H9 (cell line): ENCODE measurements at regions not wholly inside any gene's neighbourhood (a gene's known extent, or its start where the extent isn't known, plus 50 kb on each side); places are given as distances from the start of the nearest gene placed in this dataset.

Experiments
- DNase-seq: peaks from one replicate; pipeline ENCODE4 v3.0.0-alpha.2; 2017
- H2AFZ ChIP-seq: one replicate; pipeline ENCODE4 v1.6.1; 2013; ENCODE audit warnings: mild to moderate bottlenecking, low read length, control low read depth, moderate library complexity
- H2AK5ac ChIP-seq: 2 replicates; pipeline ENCODE4 v1.6.1; 2013; ENCODE audit warnings: low read length, control low read depth, mixed read lengths; ENCODE audit not compliant: insufficient read length
- H2BK120ac ChIP-seq: one replicate; pipeline ENCODE4 v1.6.1; 2013; ENCODE audit warnings: low read depth, mild to moderate bottlenecking, low read length, control low read depth, inconsistent platforms; ENCODE audit not compliant: poor library complexity, severe bottlenecking
- H2BK12ac ChIP-seq: 2 replicates; pipeline ENCODE4 v1.6.1; 2013; ENCODE audit warnings: low read length, control low read depth, mixed read lengths, low read depth; ENCODE audit not compliant: insufficient read length
- H2BK15ac ChIP-seq: 2 replicates; pipeline ENCODE4 v1.6.1; 2013; ENCODE audit warnings: low read depth, low read length, control low read depth
- H2BK20ac ChIP-seq: one replicate; pipeline ENCODE4 v1.6.1; 2013; ENCODE audit warnings: low read depth, mild to moderate bottlenecking, low read length, control low read depth, inconsistent platforms; ENCODE audit not compliant: poor library complexity, severe bottlenecking
- H2BK5ac ChIP-seq: 2 replicates; pipeline ENCODE4 v1.6.1; 2013; ENCODE audit warnings: low read length, control low read depth, mixed read lengths; ENCODE audit not compliant: insufficient read length
- H3K14ac ChIP-seq: 2 replicates; pipeline ENCODE4 v1.6.1; 2013; ENCODE audit warnings: low read length, control low read depth; ENCODE audit not compliant: insufficient read depth
- H3K18ac ChIP-seq: 2 replicates; pipeline ENCODE4 v1.6.1; 2013; ENCODE audit warnings: low read depth, mild to moderate bottlenecking, mixed read lengths, low read length, control low read depth; ENCODE audit not compliant: insufficient read length
- H3K23ac ChIP-seq: 2 replicates; pipeline ENCODE4 v1.6.1; 2013; ENCODE audit warnings: low read length, control low read depth, mixed read lengths, low read depth; ENCODE audit not compliant: insufficient read length
- H3K23me2 ChIP-seq: 2 replicates; pipeline ENCODE4 v1.6.1; 2013; ENCODE audit warnings: low read depth, mild to moderate bottlenecking, mixed read lengths, low read length, control low read depth; ENCODE audit not compliant: insufficient read length, poor library complexity, severe bottlenecking
- H3K27ac ChIP-seq: 2 replicates; pipeline ENCODE4 v1.5.1; 2013; ENCODE audit warnings: low read length, control low read depth, mixed read lengths, low read depth; ENCODE audit not compliant: insufficient read length
- H3K27me3 ChIP-seq: 2 replicates; pipeline ENCODE4 v1.6.1; 2013; ENCODE audit warnings: low read length, control low read depth, inconsistent platforms; ENCODE audit not compliant: insufficient read depth
- H3K4ac ChIP-seq: 2 replicates; pipeline ENCODE4 v1.6.1; 2013; ENCODE audit warnings: low read depth, mild to moderate bottlenecking, control low read depth, inconsistent platforms, low read length, moderate library complexity
- H3K4me1 ChIP-seq: 2 replicates; pipeline ENCODE4 v1.6.1; 2013; ENCODE audit warnings: low read length, control low read depth, inconsistent platforms; ENCODE audit not compliant: insufficient read depth
- H3K4me2 ChIP-seq: 2 replicates; pipeline ENCODE4 v1.6.1; 2013; ENCODE audit warnings: low read length, control low read depth, mixed read lengths; ENCODE audit not compliant: insufficient read length, insufficient read depth
- H3K56ac ChIP-seq: 2 replicates; pipeline ENCODE4 v1.6.1; 2013; ENCODE audit warnings: low read depth, mild to moderate bottlenecking, mixed read lengths, low read length, control low read depth; ENCODE audit not compliant: insufficient read length
- H3K79me1 ChIP-seq: 2 replicates; pipeline ENCODE4 v1.6.1; 2013; ENCODE audit warnings: low read depth, mild to moderate bottlenecking, moderate library complexity, low read length, control low read depth, inconsistent platforms; ENCODE audit not compliant: insufficient read depth, poor library complexity, severe bottlenecking
- H3K79me2 ChIP-seq: 2 replicates; pipeline ENCODE4 v1.6.1; 2013; ENCODE audit warnings: low read length, control low read depth, inconsistent platforms; ENCODE audit not compliant: insufficient read depth
- H3K9ac ChIP-seq: 2 replicates; pipeline ENCODE4 v1.6.1; 2013; ENCODE audit warnings: low read length, control low read depth, mixed read lengths; ENCODE audit not compliant: insufficient read length; ENCODE audit errors: extremely low read depth
- H3K9me3 ChIP-seq: one replicate; pipeline ENCODE4 v1.6.1; 2013; ENCODE audit warnings: low read depth, low read length, inconsistent platforms; ENCODE audit not compliant: control insufficient read depth
- H3T11ph ChIP-seq: one replicate; pipeline ENCODE4 v1.6.1; 2013; ENCODE audit warnings: mild to moderate bottlenecking, low read length, control low read depth, inconsistent platforms
- H4K20me1 ChIP-seq: one replicate; pipeline ENCODE4 v1.6.1; 2013; ENCODE audit not compliant: control insufficient read depth, insufficient read length, insufficient read depth
- H4K5ac ChIP-seq: 2 replicates; pipeline ENCODE4 v1.6.1; 2013; ENCODE audit warnings: low read depth, mild to moderate bottlenecking, mixed read lengths, low read length, control low read depth; ENCODE audit not compliant: insufficient read length
- H4K8ac ChIP-seq: replicated peaks from 2 replicates; pipeline ENCODE4 v1.6.1; 2013; ENCODE audit warnings: low read length, control low read depth, mixed read lengths, low read depth; ENCODE audit not compliant: insufficient read length
- H4K91ac ChIP-seq: 2 replicates; pipeline ENCODE4 v1.6.1; 2013; ENCODE audit warnings: low read depth, mild to moderate bottlenecking, moderate library complexity, mixed read lengths, low read length, control low read depth; ENCODE audit not compliant: insufficient read length
- H3K27ac Mint-ChIP-seq, 3 experiments: 2 replicates in 2 of 3; 3 replicates in 1 of 3; pipeline ENCODE4 v1.8.0; 2020 to 2021; ENCODE audit warnings: mixed read lengths in 3 of 3, mild to moderate bottlenecking in 1 of 3, moderate library complexity in 1 of 3
- H3K27me3 Mint-ChIP-seq: 2 replicates; pipeline ENCODE4 v1.8.0; 2021; ENCODE audit warnings: low read depth, mild to moderate bottlenecking, moderate library complexity, mixed read lengths
- H3K36me3 Mint-ChIP-seq, 3 experiments: 2 replicates in 2 of 3; 3 replicates in 1 of 3; pipeline ENCODE4 v1.8.0; 2020 to 2021; ENCODE audit warnings: low read depth in 3 of 3, mixed read lengths in 3 of 3; ENCODE audit not compliant: insufficient read depth in 1 of 3
- H3K4me1 Mint-ChIP-seq, 2 experiments: 2 replicates each; pipeline ENCODE4 v1.8.0; 2020; ENCODE audit warnings: mixed read lengths in 2 of 2
- H3K4me3 Mint-ChIP-seq, 2 experiments: 2 replicates in 1 of 2; 3 replicates in 1 of 2; pipeline ENCODE4 v1.8.0; 2020 to 2021; ENCODE audit warnings: mild to moderate bottlenecking in 2 of 2, mixed read lengths in 2 of 2, moderate library complexity in 1 of 2
- H3K9me3 Mint-ChIP-seq, 2 experiments: 2 replicates in 1 of 2; 3 replicates in 1 of 2; pipeline ENCODE4 v1.8.0; 2020; ENCODE audit warnings: mild to moderate bottlenecking in 2 of 2, mixed read lengths in 2 of 2, moderate library complexity in 1 of 2
- WGBS: extraction: QIAGEN DNeasy Blood & Tissue Kit; methylation state at CpG from one replicate; pipeline ENCODE4 v1.1.7; 2013; ENCODE audit warnings: missing lambda C conversion rate, low lambda C conversion rate, mixed read lengths; ENCODE audit not compliant: insufficient read length; ENCODE audit errors: extremely low coverage; 5-methylcytosine and 5-hydroxymethylcytosine counted together
- TF ChIP-seq, protein P1 (sequence below): fragments of 200-600 bp; sonication (generic); conservative IDR thresholded peaks from 3 replicates; pipeline ENCODE4 v1.8.0; 2021; ENCODE audit warnings: antibody characterized with exemption, mild to moderate bottlenecking

DNA sequence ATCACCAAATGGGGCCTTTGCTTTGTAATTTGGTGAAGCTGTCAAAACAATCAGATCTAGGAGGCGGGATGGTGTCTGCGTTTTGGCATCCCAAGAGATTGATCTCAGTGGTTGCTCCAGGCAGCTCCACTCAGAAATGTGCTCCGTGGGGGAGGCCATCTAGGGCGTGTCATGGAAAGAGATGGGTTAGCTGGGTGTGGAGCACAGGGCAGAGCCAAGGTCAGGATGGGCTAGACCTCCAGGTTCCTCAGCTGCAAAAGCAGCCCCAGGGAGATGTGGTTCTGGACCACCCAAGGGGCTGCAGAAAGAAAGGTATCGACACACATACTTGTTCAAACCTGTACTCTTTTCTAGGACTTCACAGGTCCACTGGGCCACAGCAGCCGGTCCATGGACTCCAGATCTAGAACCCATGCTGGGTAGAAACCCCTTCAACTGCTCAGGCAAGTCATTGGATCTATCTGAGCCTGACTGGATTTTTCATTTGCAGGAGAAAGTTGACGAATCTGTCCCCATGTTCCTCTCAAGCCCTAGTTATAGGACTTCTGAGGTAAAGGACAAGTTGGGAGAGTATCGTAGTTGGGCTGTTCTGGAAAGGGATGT lies 270.2 kb upstream of the RPL38 start:
- Mint-ChIP-seq H3K27ac (no peak overlapping the region), H3K9me3 (peaks cover 0 to 3% of the 10 kb centered on the region in 2 experiments; a peak in 3 of 5 replicates), H3K36me3 (no peaks in the 10 kb centered on the region), H3K27me3 (peaks cover 31% of the 10 kb centered on the region), H3K4me1 (peaks cover 3 to 14% of the 10 kb centered on the region in 2 experiments), H3K4me3 (no peak overlapping the region)
- no peak overlapping the region for H3T11ph ChIP-seq
- H4K5ac ChIP-seq, result no peak overlapping the region
- no peaks in the 10 kb centered on the region for H3K9me3 ChIP-seq
- no peaks in the 10 kb centered on the region for H3K4me1 ChIP-seq
- H3K79me1 ChIP-seq, result no peaks in the 10 kb centered on the region
- no peaks in the 10 kb centered on the region for H3K27me3 ChIP-seq
- H3K23me2 ChIP-seq, result no peaks in the 10 kb centered on the region
- no peak overlapping the region for H4K8ac ChIP-seq
- H3K56ac ChIP-seq, result no peak overlapping the region
- TF ChIP-seq, protein P1, sequence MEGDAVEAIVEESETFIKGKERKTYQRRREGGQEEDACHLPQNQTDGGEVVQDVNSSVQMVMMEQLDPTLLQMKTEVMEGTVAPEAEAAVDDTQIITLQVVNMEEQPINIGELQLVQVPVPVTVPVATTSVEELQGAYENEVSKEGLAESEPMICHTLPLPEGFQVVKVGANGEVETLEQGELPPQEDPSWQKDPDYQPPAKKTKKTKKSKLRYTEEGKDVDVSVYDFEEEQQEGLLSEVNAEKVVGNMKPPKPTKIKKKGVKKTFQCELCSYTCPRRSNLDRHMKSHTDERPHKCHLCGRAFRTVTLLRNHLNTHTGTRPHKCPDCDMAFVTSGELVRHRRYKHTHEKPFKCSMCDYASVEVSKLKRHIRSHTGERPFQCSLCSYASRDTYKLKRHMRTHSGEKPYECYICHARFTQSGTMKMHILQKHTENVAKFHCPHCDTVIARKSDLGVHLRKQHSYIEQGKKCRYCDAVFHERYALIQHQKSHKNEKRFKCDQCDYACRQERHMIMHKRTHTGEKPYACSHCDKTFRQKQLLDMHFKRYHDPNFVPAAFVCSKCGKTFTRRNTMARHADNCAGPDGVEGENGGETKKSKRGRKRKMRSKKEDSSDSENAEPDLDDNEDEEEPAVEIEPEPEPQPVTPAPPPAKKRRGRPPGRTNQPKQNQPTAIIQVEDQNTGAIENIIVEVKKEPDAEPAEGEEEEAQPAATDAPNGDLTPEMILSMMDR, result no peak
- no peak for DNase-seq
- no peaks in the 10 kb centered on the region for H3K79me2 ChIP-seq
- H3K9ac ChIP-seq, result no peak overlapping the region
- no peak overlapping the region for H2AK5ac ChIP-seq
- WGBS, result no CpG with 5 or more reads among the region's 8 CpGs
- H3K18ac ChIP-seq, result no peak overlapping the region
- H3K14ac ChIP-seq, result no peak overlapping the region
- no peak overlapping the region for H4K91ac ChIP-seq
- no peak overlapping the region for H2AFZ ChIP-seq
- no peak overlapping the region for H2BK5ac ChIP-seq
- no peak overlapping the region for H3K23ac ChIP-seq
- H2BK20ac ChIP-seq, result no peak overlapping the region
- H2BK15ac ChIP-seq, result no peak overlapping the region
- H2BK120ac ChIP-seq, result no peak overlapping the region
- H2BK12ac ChIP-seq, result no peak overlapping the region
- H3K4ac ChIP-seq, result no peak overlapping the region
- H3K4me2 ChIP-seq, result no peak overlapping the region
- H3K27ac ChIP-seq, result no peak overlapping the region
- H4K20me1 ChIP-seq, result no peaks in the 10 kb centered on the region
